ENCODE measurements at regions not wholly inside any gene's neighbourhood (a gene's known extent, or its start where the extent isn't known, plus 50 kb on each side); places are given as distances from the start of the nearest gene placed in this dataset.
"Not testable (repeated sequence)": the region's sequence is repeated elsewhere in the genome, so short reads cannot be mapped to it uniquely, and the experiment has no call there.

DNA sequence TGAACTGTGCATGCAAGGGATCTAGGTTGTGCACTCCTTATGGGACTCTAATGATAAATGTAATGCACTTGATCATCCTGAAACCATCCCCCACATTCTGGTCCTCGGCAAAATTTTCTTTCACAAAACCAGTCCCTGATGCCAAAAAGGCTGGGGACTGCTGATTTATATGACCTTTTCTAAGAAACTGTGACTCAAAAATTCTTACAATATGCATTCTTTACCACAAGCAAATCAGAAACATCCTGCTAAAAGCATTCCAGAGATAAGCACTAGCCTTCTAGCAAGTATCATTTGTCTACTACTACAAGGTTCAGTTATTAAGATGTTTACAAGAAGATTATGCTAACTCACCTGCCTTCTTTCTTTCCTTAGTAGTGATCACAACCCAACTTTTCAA is 166.5 kb upstream of the PCDH7 start:
- no peak for TF ChIP-seq CTCF (IDR thresholded peaks at IDR 0.05; ENCODE audit: low read depth, low read length)
- Histone ChIP-seq H3K27me3 (no peaks in the 10 kb centered on the region), H3K36me3 (no peaks in the 10 kb centered on the region), H3K4me1 (ENCODE audit: low read depth) (no peaks in the 10 kb centered on the region), H3K4me3 (no peak overlapping the region), H3K9me3 (ENCODE audit: low read depth) (no peaks in the 10 kb centered on the region), H3K27ac (no peak overlapping the region)
- peak in 1 of 2 donors; percentile 29 for DNase-seq (ENCODE audit: low read depth in 1 of 2, low spot score in 1 of 2)

DNA sequence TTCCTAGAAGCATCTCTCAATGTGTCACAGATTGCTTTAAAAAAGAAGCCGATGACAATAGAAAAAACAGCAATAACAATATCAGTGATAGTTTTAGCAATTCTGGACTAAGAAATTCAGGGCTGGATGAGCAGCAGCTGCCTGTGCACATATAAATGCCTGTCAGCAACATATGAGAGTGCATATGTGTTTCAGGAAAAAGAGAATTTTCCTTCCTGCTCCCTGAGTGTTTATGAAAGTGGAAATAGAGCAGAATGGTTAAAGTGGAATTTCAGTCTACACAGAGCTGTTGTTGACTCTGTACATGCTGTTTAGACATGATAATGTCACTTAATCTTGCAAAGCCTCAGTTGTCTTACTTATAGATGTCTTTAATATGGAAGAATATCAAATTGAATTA is 164.4 kb upstream of the PCDH7 start:
- H3K4me3 ChIP-seq = no peak overlapping the region
- H3K27ac ChIP-seq = no peak overlapping the region
- DNase-seq (ENCODE audit: low read depth in 1 of 2, low spot score in 1 of 2) = no peak
- H3K9me3 ChIP-seq (ENCODE audit: low read depth) = no peaks in the 10 kb centered on the region
- no peak for TF ChIP-seq CTCF (IDR thresholded peaks at IDR 0.05; ENCODE audit: low read depth, low read length)
- no peaks in the 10 kb centered on the region for H3K4me1 ChIP-seq (ENCODE audit: low read depth)
- H3K36me3 ChIP-seq = no peaks in the 10 kb centered on the region
- H3K27me3 ChIP-seq = no peaks in the 10 kb centered on the region

GRCh38 chr4:30559481-30559880 is 160.7 kb upstream of the PCDH7 start:
- H3K9me3 ChIP-seq (ENCODE audit: low read depth) = no peaks in the 10 kb centered on the region
- H3K4me1 ChIP-seq (ENCODE audit: low read depth) = no peaks in the 10 kb centered on the region

GRCh38 chr4:30586850-30587249 is 133.3 kb upstream of the PCDH7 start:
- TF ChIP-seq CTCF (IDR thresholded peaks at IDR 0.05; ENCODE audit: low read depth, low read length) = no peak
- H3K4me3 ChIP-seq = no peak overlapping the region
- no peaks in the 10 kb centered on the region for H3K36me3 ChIP-seq
- no peak for DNase-seq (ENCODE audit: low read depth in 1 of 2, low spot score in 1 of 2)
- H3K27me3 ChIP-seq = no peaks in the 10 kb centered on the region
- H3K4me1 ChIP-seq (ENCODE audit: low read depth) = no peaks in the 10 kb centered on the region
- H3K27ac ChIP-seq = no peak overlapping the region
- H3K9me3 ChIP-seq (ENCODE audit: low read depth) = no peaks in the 10 kb centered on the region

More at GRCh38 chr4:30559481-30559880, 160.7 kb upstream of the PCDH7 start:
- Histone ChIP-seq H3K27me3 (no peaks in the 10 kb centered on the region), H3K27ac (no peak overlapping the region), H3K36me3 (no peaks in the 10 kb centered on the region), H3K4me3 (no peak overlapping the region)
- DNase-seq (ENCODE audit: low read depth in 1 of 2, low spot score in 1 of 2) = no peak
- no peak for TF ChIP-seq CTCF (IDR thresholded peaks at IDR 0.05; ENCODE audit: low read depth, low read length)

GRCh38 chr4:30589669-30590068 is 130.5 kb upstream of the PCDH7 start:
- not testable (repeated sequence) for H3K4me3 ChIP-seq; H3K36me3 ChIP-seq; H3K27me3 ChIP-seq; DNase-seq (ENCODE audit: low read depth in 1 of 2, low spot score in 1 of 2); H3K27ac ChIP-seq; H3K4me1 ChIP-seq (ENCODE audit: low read depth); H3K9me3 ChIP-seq (ENCODE audit: low read depth)

DNA sequence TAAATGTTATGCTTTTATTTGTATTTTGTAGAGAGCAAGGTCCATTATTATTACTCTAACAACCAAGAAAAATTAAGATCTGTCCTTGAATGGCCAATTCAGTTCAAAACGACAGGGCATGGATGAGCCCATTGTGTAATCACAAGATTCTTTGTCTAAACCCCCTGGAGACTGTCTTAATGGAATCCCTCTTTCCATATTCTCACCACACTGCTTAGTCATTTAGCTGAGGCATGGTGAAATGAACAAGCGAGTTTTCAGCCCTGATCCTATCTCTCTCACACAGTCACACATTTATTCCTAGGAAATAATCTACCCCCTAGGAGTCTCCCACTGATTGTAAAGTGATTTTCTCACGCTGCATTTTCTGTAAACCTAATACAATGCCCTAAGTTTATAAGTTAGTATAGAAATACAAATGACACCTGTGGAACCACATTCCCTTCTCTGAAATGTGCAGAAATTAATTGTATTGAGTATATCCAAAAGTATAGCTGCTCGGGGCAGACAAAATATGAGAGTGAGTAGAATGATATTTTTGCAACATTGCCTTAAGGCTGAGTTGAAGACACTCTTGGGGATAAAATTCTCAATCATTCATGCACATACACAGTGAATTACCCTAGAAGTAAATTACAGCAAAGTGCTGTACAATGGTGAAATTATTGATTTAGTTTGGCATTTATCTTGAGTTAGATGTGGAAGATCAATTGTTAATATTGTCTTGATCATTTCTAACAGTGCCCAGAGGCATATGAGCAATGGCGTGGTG is 119.7 kb upstream of the PCDH7 start:
- Histone ChIP-seq H3K36me3 (no peaks in the 10 kb centered on the region), H3K4me3 (no peak overlapping the region), H3K9me3 (ENCODE audit: low read depth) (no peaks in the 10 kb centered on the region), H3K4me1 (ENCODE audit: low read depth) (no peaks in the 10 kb centered on the region), H3K27me3 (no peaks in the 10 kb centered on the region), H3K27ac (no peak overlapping the region)
- no peak for TF ChIP-seq CTCF (IDR thresholded peaks at IDR 0.05; ENCODE audit: low read depth, low read length)
- peak in 1 of 2 donors; percentile 80 for DNase-seq (ENCODE audit: low read depth in 1 of 2, low spot score in 1 of 2)
